ENCODE measurements at regions not wholly inside any gene's neighbourhood (a gene's known extent, or its start where the extent isn't known, plus 50 kb on each side); places are given as distances from the start of the nearest gene placed in this dataset.

DNA sequence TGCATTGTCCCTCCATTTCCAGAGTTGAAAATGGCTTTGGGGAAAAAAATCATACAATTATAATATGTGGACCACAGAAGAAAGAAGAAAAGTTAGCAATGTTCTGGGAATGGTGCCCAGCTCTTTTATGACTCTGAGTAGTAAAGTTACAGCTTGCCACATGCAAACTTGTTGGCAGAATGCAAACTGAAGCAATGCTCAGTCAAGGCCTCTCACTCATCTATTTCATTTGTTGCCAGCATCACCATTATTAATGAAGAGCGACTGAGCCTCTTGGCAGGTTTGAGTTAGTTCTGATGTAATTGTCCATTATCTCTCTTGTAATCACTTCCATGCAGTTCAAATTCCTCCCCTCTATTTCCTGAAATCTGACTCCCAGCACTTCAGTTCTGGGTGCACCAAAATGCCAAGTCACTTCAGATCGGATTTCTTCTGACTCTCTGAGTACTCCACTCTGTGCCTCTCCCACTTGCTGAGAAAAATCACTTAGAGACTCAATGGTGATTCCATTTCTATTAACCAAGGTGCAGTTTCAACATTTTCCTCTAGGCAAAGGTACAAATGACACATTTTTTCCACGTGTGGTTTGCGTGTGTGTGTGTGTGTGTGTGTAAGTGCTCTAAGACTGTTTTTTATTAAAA lies 154.4 kb upstream of the STMND1 start:
- TF ChIP-seq POLR2A (IDR thresholded peaks at IDR 0.05; ENCODE audit: low read depth, low read length) (no peak), POLR2AphosphoS5 (IDR thresholded peaks at IDR 0.05; ENCODE audit: low read depth, low read length) (no peak)
